ENCODE measurements at regions not wholly inside any gene's neighbourhood (a gene's known extent, or its start where the extent isn't known, plus 50 kb on each side); places are given as distances from the start of the nearest gene placed in this dataset.

DNA sequence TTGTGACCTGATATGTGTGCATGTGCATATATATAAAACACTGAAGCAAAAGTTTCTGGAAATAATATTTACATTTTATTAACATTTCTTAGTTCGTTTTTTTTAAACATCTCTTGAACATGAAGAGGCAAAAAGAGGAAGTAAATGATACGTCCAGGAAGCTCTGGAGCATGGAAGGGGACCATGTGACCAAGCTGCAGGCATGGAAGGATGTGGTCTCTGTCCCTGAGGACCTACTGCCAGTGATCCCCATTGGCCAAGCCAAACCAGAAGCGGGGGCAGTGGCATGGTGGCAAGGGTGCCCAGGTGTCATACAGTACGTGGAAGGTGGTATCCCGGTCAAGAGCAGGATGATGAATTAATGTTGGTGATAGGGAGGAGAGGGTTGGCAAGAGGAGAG lies 268.3 kb upstream of the PROX1 start:
- Histone ChIP-seq H3K9me2 (no peaks in the 10 kb centered on the region), H3K4me2 (no peak overlapping the region), H3K27ac (ENCODE audit: low read depth in 2 of 2, low read length in 1 of 2) (no peak overlapping the region), H4K20me1 (ENCODE audit: insufficient read depth) (no peaks in the 10 kb centered on the region), H3K36me3 (replicated peaks in 1 of 2; ENCODE audit: control insufficient read depth in 1 of 2, insufficient read depth in 2 of 2, low read length in 1 of 2) (no peaks in the 10 kb centered on the region), H3F3A (replicated peaks; ENCODE audit: insufficient read depth) (no peaks in the 10 kb centered on the region), H3K4me3 (ENCODE audit: low read depth in 2 of 2, low read length in 1 of 2) (no peak overlapping the region), H3K79me2 (ENCODE audit: insufficient read depth) (no peaks in the 10 kb centered on the region), H3K27me3 (ENCODE audit: insufficient read depth) (no peaks in the 10 kb centered on the region), H3K9me3 (no peaks in the 10 kb centered on the region), H3K9ac (no peak overlapping the region), H3K4me1 (ENCODE audit: control insufficient read depth in 1 of 2, insufficient read depth in 2 of 2, low read depth in 1 of 2, low read length in 1 of 2) (no peaks in the 10 kb centered on the region; a peak in 1 of 4 replicates), H2AFZ (ENCODE audit: low read depth) (no peak overlapping the region)
- 16% methylated on average over 5 of the region's 5 CpGs for WGBS (ENCODE audit: low lambda C conversion rate)
- no peak for TF ChIP-seq EP300 (IDR thresholded peaks at IDR 0.05; ENCODE audit: borderline replicate concordance in 1 of 2, low read depth in 1 of 2, low read length in 1 of 2)
- TF ChIP-seq JUND (IDR thresholded peaks at IDR 0.05): no peak
- no peak for TF ChIP-seq FOSL2 (IDR thresholded peaks at IDR 0.05; ENCODE audit: borderline replicate concordance, low read depth)
- no peak for TF ChIP-seq GABPA (IDR thresholded peaks at IDR 0.05; ENCODE audit: low read depth)
- TF ChIP-seq TEAD4 (IDR thresholded peaks at IDR 0.05; ENCODE audit: borderline replicate concordance, insufficient read depth): no peak
- TF ChIP-seq SIN3A (IDR thresholded peaks at IDR 0.05; ENCODE audit: borderline replicate concordance, low read depth, low read length): no peak
- no peak for DNase-seq
- ChIA-PET CTCF (no interaction called here), POLR2A (no interaction called here)

DNA sequence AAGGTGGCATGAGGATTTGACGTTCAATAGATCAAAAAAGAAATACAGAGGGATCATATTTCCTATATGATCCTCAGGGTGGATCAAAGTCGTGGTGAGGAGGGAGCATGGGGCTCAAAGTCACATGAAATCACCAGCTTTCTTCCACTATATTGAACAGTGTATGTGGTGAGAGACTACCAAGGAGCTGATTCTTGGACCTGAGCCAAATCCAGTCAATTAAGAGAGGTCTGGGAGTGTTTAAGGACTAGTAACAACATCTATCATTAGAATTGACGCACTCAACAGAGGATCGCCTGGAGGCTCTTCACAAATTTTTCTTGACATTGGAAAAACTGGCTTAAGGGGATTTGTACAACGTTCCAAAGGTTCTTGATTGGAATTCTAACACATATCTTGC lies 267.7 kb upstream of the PROX1 start:
- ChIA-PET POLR2A (no interaction called here), CTCF (no interaction called here)
- Histone ChIP-seq H3K79me2 (ENCODE audit: insufficient read depth) (no peaks in the 10 kb centered on the region), H3K4me3 (ENCODE audit: low read depth in 2 of 2, low read length in 1 of 2) (no peak overlapping the region), H3K9me3 (no peaks in the 10 kb centered on the region), H4K20me1 (ENCODE audit: insufficient read depth) (no peaks in the 10 kb centered on the region), H2AFZ (ENCODE audit: low read depth) (no peak overlapping the region), H3K9ac (no peak overlapping the region), H3K9me2 (no peaks in the 10 kb centered on the region), H3F3A (replicated peaks; ENCODE audit: insufficient read depth) (no peaks in the 10 kb centered on the region), H3K27me3 (ENCODE audit: insufficient read depth) (no peaks in the 10 kb centered on the region), H3K4me2 (no peak overlapping the region), H3K27ac (ENCODE audit: low read depth in 2 of 2, low read length in 1 of 2) (no peak overlapping the region), H3K4me1 (ENCODE audit: control insufficient read depth in 1 of 2, insufficient read depth in 2 of 2, low read depth in 1 of 2, low read length in 1 of 2) (no peaks in the 10 kb centered on the region), H3K36me3 (replicated peaks in 1 of 2; ENCODE audit: control insufficient read depth in 1 of 2, insufficient read depth in 2 of 2, low read length in 1 of 2) (no peaks in the 10 kb centered on the region)
- no peak for DNase-seq
- TF ChIP-seq FOSL2 (IDR thresholded peaks at IDR 0.05; ENCODE audit: borderline replicate concordance, low read depth): no peak
- TF ChIP-seq EZH2phosphoT487 (IDR thresholded peaks at IDR 0.05; ENCODE audit: borderline replicate concordance, low read depth): no peak
- TF ChIP-seq RXRA (IDR thresholded peaks at IDR 0.05; ENCODE audit: borderline replicate concordance, low read depth): no peak
- no peak for TF ChIP-seq MEF2A (IDR thresholded peaks at IDR 0.05; ENCODE audit: borderline replicate concordance, low read depth)
- TF ChIP-seq TAF1 (IDR thresholded peaks at IDR 0.05; ENCODE audit: borderline replicate concordance, low read depth, low read length): no peak
- TF ChIP-seq RCOR1 (IDR thresholded peaks at IDR 0.05; ENCODE audit: low read length): no peak
- TF ChIP-seq, protein P1, sequence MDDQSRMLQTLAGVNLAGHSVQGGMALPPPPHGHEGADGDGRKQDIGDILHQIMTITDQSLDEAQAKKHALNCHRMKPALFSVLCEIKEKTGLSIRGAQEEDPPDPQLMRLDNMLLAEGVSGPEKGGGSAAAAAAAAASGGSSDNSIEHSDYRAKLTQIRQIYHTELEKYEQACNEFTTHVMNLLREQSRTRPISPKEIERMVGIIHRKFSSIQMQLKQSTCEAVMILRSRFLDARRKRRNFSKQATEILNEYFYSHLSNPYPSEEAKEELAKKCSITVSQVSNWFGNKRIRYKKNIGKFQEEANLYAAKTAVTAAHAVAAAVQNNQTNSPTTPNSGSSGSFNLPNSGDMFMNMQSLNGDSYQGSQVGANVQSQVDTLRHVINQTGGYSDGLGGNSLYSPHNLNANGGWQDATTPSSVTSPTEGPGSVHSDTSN (IDR thresholded peaks at IDR 0.05): no peak
- TF ChIP-seq, protein P2, sequence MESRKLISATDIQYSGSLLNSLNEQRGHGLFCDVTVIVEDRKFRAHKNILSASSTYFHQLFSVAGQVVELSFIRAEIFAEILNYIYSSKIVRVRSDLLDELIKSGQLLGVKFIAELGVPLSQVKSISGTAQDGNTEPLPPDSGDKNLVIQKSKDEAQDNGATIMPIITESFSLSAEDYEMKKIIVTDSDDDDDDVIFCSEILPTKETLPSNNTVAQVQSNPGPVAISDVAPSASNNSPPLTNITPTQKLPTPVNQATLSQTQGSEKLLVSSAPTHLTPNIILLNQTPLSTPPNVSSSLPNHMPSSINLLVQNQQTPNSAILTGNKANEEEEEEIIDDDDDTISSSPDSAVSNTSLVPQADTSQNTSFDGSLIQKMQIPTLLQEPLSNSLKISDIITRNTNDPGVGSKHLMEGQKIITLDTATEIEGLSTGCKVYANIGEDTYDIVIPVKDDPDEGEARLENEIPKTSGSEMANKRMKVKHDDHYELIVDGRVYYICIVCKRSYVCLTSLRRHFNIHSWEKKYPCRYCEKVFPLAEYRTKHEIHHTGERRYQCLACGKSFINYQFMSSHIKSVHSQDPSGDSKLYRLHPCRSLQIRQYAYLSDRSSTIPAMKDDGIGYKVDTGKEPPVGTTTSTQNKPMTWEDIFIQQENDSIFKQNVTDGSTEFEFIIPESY (IDR thresholded peaks at IDR 0.05; ENCODE audit: borderline replicate concordance, low read depth): no peak
- no peak for TF ChIP-seq TCF12 (IDR thresholded peaks at IDR 0.05)
- TF ChIP-seq NRF1 (IDR thresholded peaks at IDR 0.05; ENCODE audit: low read depth, low read length): no peak
- WGBS (ENCODE audit: low lambda C conversion rate): 12% methylated on average over 5 of the region's 5 CpGs

Data from SK-N-SH (cell line).